ENCODE measurements at regions not wholly inside any gene's neighbourhood (a gene's known extent, or its start where the extent isn't known, plus 50 kb on each side); places are given as distances from the start of the nearest gene placed in this dataset.
A peak's percentile ranks its signal among the peaks of the same experiment; 100 is the strongest.

DNA sequence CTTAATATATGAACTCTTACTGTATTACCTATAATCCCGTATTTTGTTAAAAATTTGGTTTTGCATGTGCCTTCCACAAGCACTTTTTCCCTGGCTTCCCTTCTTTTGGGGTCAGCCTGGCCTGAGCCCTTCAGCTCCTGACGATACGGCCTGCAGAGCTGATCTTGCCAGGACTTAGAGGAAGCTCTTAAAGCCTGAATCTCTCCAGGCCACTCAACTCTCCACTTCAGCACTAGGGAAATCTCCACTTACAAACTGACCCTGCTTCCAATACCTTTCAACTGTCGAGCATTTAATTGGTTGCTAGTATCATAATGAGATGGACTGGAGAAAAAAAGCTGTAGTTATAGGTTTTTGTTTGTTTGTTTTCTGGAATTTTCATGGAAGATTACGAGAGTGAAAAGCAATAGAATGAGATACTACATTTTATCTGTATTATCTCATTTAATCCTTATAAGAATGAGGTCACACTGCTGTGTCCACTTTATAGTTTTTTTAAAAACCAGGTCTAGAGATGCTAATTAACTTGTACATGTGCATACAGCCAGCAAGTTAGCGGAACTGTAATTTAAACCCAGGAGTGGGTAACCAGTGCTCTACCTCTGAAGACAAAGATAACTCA is 54.8 kb downstream of the ZBTB38 start:
- Histone ChIP-seq H3K36me3 (ENCODE audit: insufficient read depth in 1 of 2, low read depth in 1 of 2) (peaks cover 0 to 13% of the 10 kb centered on the region in 2 donors), H3K27ac (peak overlapping the region; percentile 2), H3K27me3 (ENCODE audit: insufficient read depth in 3 of 3, low read length in 2 of 3) (no peaks in the 10 kb centered on the region), H3K4me1 (peaks cover 32% of the 10 kb centered on the region), H3K4me3 (no peak overlapping the region), H3K9me3 (no peaks in the 10 kb centered on the region)
- TF ChIP-seq, protein P1, sequence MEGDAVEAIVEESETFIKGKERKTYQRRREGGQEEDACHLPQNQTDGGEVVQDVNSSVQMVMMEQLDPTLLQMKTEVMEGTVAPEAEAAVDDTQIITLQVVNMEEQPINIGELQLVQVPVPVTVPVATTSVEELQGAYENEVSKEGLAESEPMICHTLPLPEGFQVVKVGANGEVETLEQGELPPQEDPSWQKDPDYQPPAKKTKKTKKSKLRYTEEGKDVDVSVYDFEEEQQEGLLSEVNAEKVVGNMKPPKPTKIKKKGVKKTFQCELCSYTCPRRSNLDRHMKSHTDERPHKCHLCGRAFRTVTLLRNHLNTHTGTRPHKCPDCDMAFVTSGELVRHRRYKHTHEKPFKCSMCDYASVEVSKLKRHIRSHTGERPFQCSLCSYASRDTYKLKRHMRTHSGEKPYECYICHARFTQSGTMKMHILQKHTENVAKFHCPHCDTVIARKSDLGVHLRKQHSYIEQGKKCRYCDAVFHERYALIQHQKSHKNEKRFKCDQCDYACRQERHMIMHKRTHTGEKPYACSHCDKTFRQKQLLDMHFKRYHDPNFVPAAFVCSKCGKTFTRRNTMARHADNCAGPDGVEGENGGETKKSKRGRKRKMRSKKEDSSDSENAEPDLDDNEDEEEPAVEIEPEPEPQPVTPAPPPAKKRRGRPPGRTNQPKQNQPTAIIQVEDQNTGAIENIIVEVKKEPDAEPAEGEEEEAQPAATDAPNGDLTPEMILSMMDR (IDR thresholded peaks at IDR 0.05) = no peak
- ATAC-seq (no peak), DNase-seq (no peak)
- intact Hi-C loops (cut with DNase I) = no loop called here
- 67 to 83% (median 73%) methylated on average over 6 of the region's 6 CpGs for WGBS, 3 donors

DNA sequence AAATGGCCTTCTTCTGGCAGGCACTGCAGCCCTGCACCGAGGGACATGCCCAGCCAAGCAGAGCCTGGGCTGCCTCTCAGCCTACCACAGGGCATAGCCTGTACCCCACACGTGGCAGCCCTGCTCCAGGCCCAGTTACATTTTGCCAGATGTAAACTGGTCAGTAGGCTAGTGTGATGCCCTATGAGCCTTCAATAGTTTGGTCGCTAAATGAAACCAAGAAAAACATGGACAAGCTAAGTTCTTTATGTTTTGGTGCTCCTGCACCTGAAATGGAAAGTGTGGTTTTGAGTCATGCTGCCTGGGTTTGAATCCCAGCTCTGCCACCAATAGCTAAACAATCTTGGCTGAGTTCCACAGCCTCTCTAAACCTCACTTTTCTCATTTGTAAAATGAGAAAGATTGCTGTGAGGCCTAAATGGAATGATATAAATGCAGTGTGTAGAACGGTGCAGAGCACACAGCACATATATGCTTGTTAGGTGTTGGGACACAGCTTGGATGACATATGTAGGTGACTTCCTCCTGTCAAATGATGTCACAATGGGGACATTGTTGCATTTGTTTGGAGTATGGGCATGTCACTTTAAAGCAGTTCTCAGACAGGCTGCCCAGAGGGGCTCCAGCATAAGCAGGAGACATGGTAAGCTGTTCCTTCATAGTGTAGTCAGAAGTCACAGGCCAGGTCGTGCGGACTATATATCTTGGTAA is 57.4 kb downstream of the ZBTB38 start:
- peak overlapping the region; percentile 94 for H3K27ac ChIP-seq
- ATAC-seq (no peak), DNase-seq (no peak)
- H3K4me3 ChIP-seq = no peak overlapping the region
- peaks cover 50% of the 10 kb centered on the region for H3K4me1 ChIP-seq
- intact Hi-C loops (cut with DNase I) = no loop called here
- 57 to 74% (median 62%) methylated on average over 6 of the region's 6 CpGs for WGBS, 3 donors
- TF ChIP-seq, protein P1 (IDR thresholded peaks at IDR 0.05) = no peak
- H3K36me3 ChIP-seq (ENCODE audit: insufficient read depth in 1 of 2, low read depth in 1 of 2) = peaks cover 0 to 4% of the 10 kb centered on the region in 2 donors
- no peaks in the 10 kb centered on the region for H3K9me3 ChIP-seq
- no peaks in the 10 kb centered on the region for H3K27me3 ChIP-seq (ENCODE audit: insufficient read depth in 3 of 3, low read length in 2 of 3)

DNA sequence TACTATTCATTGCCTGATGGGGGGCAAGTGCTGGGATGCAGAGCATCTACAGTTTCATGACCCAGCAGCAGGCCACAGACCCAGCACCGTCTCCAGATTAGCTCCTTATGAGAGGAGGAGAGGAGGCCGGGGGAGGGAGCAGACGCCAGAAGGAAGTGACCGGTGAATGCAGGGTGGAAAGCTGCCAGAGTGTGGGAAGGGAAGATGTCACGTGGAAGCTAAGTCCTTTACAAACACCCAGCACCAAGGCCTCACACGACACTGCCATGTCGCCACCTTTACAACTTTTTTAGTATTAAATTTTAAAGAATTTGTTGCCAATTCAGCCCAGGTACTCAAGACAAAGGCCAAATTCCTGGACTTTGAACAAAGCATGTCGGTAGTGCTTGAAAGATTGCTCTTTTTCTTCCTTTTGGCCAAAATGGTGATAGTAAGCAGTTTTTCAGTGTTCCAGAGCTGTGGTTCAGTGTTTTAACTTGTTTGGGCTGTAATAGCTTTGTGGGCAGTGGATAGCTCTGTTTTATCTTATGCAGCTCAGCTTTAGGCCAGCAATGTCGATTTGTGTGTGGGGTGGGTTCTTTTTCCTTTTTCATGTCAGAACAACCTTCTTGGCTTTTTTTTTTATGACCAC is 58.2 kb downstream of the ZBTB38 start:
- H3K27me3 ChIP-seq (ENCODE audit: insufficient read depth in 3 of 3, low read length in 2 of 3) = no peaks in the 10 kb centered on the region
- H3K4me1 ChIP-seq = peaks cover 50% of the 10 kb centered on the region
- peak; percentile 35 to 61 (median 58) for ATAC-seq
- WGBS, 3 donors = 20 to 37% (median 22%) methylated on average over 7 to 9 of the region's 9 CpGs
- DNase-seq = peak; percentile 81
- H3K4me3 ChIP-seq = no peak overlapping the region
- peaks cover 0 to 4% of the 10 kb centered on the region in 2 donors for H3K36me3 ChIP-seq (ENCODE audit: insufficient read depth in 1 of 2, low read depth in 1 of 2)
- TF ChIP-seq, protein P1 (IDR thresholded peaks at IDR 0.05) = no peak
- H3K9me3 ChIP-seq = no peaks in the 10 kb centered on the region
- intact Hi-C loops (cut with DNase I) = no loop called here
- peak overlapping the region; percentile 94 for H3K27ac ChIP-seq

DNA sequence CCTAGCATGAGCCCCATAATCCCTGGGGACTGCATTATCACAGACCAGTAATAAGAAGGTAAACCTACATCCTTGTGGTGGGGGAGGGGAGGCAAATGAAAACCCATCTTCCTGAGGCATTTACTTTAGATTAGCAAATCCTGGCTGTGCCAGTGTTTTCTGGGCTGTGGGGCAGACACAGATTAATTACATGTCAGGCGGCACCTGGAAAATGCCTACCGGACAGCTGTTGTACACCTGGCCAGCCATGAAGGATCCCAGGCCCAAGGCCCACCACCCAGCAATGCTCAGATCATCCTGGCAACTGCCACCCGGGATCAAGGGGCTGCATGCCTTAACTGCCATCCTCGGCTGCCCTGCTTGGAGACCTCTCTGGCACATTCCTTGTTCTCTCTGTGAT is 59.1 kb upstream of the RASA2 start:
- WGBS, 3 donors = 32 to 46% (median 32%) methylated on average over 4 of the region's 4 CpGs
- Histone ChIP-seq H3K27me3 (ENCODE audit: insufficient read depth in 3 of 3, low read length in 2 of 3) (no peaks in the 10 kb centered on the region), H3K9me3 (no peaks in the 10 kb centered on the region), H3K27ac (peak overlapping the region; percentile 94), H3K4me1 (peaks cover 54% of the 10 kb centered on the region), H3K4me3 (no peak overlapping the region), H3K36me3 (ENCODE audit: insufficient read depth in 1 of 2, low read depth in 1 of 2) (peaks cover 0 to 4% of the 10 kb centered on the region in 2 donors)
- no peak for DNase-seq
- TF ChIP-seq, protein P1 (IDR thresholded peaks at IDR 0.05) = no peak
- ATAC-seq = no peak
- intact Hi-C loops (cut with DNase I) = no loop called here

Data from psoas muscle (tissue), 7 donors.